ENCODE measurements at regions not wholly inside any gene's neighbourhood (a gene's known extent, or its start where the extent isn't known, plus 50 kb on each side); places are given as distances from the start of the nearest gene placed in this dataset.
A peak's percentile ranks its signal among the peaks of the same experiment; 100 is the strongest.

DNA sequence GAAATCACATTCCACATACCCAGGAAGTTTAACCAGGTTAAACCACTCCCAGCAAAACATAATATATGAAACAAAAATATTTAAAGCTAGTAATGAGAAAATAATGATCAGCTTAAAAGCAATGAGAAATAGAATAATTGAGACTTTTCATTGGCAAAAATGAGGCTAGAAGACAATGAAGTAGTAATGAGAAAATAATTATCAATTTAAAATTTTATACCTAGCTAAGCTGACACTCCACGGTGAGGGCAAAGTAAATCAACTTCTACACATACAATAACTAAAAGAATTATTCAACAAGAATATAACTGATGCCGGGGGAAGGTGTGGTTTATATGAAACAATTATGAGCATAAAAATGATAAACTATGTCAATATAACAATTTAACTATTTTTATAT is 82.2 kb upstream of the TES start:
- Mint-ChIP-seq H3K27ac (no peak overlapping the region), H3K27me3 (no peaks in the 10 kb centered on the region)
- ATAC-seq = no peak

DNA sequence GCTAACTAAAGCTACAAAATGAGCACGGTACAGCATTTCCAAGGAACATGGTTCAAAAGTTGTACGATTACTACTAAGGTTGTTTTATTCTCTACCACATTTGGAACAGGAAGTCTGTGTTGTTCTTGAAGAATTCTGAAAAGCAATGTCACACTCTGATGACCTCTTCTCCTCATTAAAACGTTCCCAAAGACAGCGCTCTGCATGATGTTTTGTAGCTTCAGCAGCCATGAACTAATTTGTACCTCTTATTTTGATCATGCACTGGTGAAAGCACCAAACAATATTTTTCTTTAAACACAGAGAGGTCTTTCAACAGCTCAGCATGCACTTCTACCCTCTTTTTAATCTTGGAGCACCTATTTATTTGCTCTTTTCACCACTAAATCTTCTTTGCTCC is 75.0 kb upstream of the TES start:
- DNase-seq = no peak
- no peaks in the 10 kb centered on the region for H3K9me3 Mint-ChIP-seq
- no peak overlapping the region for H3K27ac Mint-ChIP-seq
- H3K4me3 Mint-ChIP-seq = no peak overlapping the region
- H3K27me3 Mint-ChIP-seq = peaks cover 1% of the 10 kb centered on the region
- no peaks in the 10 kb centered on the region for H3K36me3 Mint-ChIP-seq (ENCODE audit: low read depth)
- ATAC-seq = no peak
- H3K4me1 Mint-ChIP-seq = no peaks in the 10 kb centered on the region

More for the DNA sequence above, 82.2 kb upstream of the TES start:
- no peaks in the 10 kb centered on the region for H3K36me3 Mint-ChIP-seq (ENCODE audit: low read depth)
- H3K4me1 Mint-ChIP-seq = no peaks in the 10 kb centered on the region
- H3K4me3 Mint-ChIP-seq = no peak overlapping the region
- no peak for DNase-seq
- H3K9me3 Mint-ChIP-seq = peaks cover 17% of the 10 kb centered on the region

DNA sequence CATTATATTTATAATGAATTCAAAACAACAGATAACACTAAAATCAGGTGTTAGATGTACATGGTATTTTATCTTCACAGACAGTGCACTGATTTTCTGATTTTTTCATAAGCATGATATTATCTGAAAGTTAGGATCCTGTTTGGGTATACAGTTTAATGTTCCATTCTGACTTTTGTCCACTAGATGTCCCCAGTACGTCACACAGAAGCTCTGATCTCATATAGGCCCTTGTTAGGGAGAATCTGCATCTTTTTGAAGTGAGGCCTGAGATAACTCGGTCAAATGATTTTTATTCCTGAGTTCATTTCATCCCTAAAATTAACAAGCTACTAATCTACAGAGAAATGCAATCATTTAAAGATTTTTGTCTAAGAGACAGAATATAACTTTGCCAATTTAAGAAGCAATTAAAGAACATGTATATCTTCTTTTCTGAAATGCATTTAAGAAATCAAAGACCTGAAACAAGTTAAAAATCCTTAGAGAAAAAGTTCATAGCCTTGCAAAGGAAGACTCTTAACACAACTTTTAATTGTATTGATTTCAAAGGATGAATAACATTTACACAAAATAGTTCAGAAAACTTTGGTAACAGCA is 72.0 kb upstream of the TES start:
- no peak for DNase-seq
- Mint-ChIP-seq H3K4me3 (no peak overlapping the region), H3K4me1 (peaks cover 11% of the 10 kb centered on the region), H3K27ac (no peak overlapping the region), H3K27me3 (peaks cover 1% of the 10 kb centered on the region), H3K9me3 (no peaks in the 10 kb centered on the region), H3K36me3 (ENCODE audit: low read depth) (no peaks in the 10 kb centered on the region)
- ATAC-seq = peak; percentile 78

DNA sequence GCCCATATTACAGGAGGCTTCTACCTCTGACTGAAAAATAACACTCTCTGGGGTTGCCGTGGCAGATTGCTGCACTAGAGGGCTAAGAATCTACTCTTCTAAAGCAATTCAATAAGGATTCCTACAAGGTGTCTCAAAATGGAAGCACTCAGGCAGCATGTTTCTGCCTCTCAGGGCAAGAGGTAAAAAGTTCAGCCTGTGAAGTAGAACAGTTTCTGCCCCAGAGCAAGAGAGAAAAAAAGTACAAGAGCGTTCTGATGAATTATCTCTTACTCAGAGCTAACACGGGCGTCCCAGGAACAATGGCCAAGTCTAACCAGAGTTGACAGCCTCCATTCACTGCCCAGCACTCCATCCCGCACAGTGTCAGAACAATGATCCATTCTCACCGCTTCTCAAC is 71.3 kb upstream of the TES start:
- ATAC-seq = no peak

DNA sequence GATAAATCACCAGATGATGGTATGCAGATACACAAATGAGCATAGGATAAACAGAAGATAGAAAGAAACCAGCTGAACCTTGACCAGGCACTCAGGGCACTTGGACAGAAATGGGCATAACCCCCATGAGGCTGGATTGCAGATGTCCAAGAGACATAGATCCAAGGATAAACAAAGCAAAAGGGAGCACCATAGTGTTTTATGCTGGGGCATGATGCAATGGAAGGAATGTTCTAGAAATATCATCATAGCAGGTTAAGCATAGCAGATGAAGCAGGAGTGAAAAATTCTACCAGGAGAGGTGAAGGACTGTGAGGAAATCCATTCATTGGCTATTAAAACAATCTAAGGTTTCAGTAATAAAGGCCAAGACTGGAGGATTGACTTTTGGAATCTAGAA is 70.5 kb upstream of the TES start:
- H3K4me3 Mint-ChIP-seq = no peak overlapping the region
- peaks cover 1% of the 10 kb centered on the region for H3K27me3 Mint-ChIP-seq
- no peak overlapping the region for H3K27ac Mint-ChIP-seq
- peaks cover 11% of the 10 kb centered on the region for H3K4me1 Mint-ChIP-seq
- H3K9me3 Mint-ChIP-seq = no peaks in the 10 kb centered on the region
- DNase-seq (no peak), ATAC-seq (no peak)
- no peaks in the 10 kb centered on the region for H3K36me3 Mint-ChIP-seq (ENCODE audit: low read depth)

More for the DNA sequence above, 71.3 kb upstream of the TES start:
- Mint-ChIP-seq H3K27me3 (peaks cover 1% of the 10 kb centered on the region), H3K27ac (no peak overlapping the region), H3K4me1 (peaks cover 11% of the 10 kb centered on the region), H3K4me3 (no peak overlapping the region), H3K36me3 (ENCODE audit: low read depth) (no peaks in the 10 kb centered on the region), H3K9me3 (no peaks in the 10 kb centered on the region)
- DNase-seq = no peak

DNA sequence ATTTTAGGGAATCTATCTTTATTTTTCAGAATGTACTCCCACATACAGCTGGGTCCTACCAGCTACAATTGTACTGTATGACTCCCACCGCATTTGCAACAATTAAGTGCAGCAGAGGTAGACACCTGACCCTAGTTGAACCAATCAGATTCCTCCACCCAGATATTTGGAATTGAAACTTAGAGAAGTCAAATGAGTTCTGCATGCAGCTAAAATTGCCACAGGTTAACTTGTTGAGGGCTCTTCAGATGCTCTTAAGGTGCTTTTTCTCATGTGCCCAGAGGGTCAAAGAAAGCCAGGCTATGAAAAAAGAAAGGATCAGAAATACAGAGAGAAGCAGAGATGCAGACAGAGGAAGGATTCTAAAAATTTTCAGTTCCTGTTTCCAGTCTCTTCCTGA is 68.0 kb upstream of the TES start:
- Mint-ChIP-seq H3K4me3 (no peak overlapping the region), H3K27me3 (no peaks in the 10 kb centered on the region), H3K27ac (no peak overlapping the region), H3K9me3 (no peaks in the 10 kb centered on the region), H3K4me1 (peaks cover 25% of the 10 kb centered on the region), H3K36me3 (ENCODE audit: low read depth) (no peaks in the 10 kb centered on the region)
- ATAC-seq = no peak
- no peak for DNase-seq

DNA sequence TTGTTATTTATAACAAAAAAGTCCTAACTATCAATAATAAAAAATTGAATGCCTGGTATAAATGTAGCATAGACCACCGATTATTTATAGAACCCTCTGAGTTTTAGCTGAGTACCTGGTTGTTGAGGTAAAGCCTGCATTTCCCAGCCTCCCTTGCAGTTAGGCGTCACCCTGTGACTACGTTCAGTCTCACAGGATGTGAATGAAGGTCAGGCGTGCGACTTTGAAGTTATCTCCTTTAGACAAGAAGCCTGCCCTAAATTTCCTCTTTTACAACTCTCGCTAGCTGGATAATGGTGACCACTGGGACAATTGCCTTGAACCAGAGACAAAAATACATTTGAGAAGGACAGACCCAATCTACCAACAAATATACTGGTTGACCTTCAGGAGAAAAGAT is 67.5 kb upstream of the TES start:
- ATAC-seq (no peak), DNase-seq (no peak)
- no peaks in the 10 kb centered on the region for H3K27me3 Mint-ChIP-seq
- no peaks in the 10 kb centered on the region for H3K36me3 Mint-ChIP-seq (ENCODE audit: low read depth)
- no peaks in the 10 kb centered on the region for H3K9me3 Mint-ChIP-seq
- H3K27ac Mint-ChIP-seq = peak overlapping the region; percentile 52
- H3K4me1 Mint-ChIP-seq = peaks cover 27% of the 10 kb centered on the region
- H3K4me3 Mint-ChIP-seq = no peak overlapping the region

DNA sequence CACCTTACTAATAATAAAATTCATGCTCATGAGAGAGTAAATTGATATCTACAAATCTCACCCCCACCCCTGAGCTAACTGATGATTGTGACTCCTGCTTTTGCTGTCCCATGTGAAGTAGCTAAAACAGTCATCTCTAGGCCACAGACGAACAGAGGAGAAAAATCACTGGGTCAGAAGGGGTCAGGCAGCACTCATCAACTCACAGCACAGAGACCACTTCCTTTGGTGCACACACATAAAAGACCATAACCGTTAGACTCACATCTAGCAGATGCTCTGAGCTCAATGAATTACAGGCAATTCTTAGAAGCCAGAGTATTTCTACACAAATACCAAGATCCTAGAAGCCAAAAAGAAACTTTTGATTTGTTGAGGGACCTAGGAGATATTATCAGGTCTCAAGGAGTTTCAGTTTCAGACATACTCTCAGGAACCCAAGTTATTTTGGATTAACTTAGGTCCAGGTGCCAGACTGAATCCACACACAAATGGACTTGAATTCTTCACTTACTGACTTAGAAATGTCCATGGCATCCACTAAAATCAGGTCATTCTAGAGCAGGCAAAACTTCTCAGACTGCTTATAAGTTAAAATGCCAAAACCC is 65.0 kb upstream of the TES start:
- Mint-ChIP-seq H3K27ac (peak overlapping the region; percentile 47), H3K4me1 (peaks cover 27% of the 10 kb centered on the region), H3K36me3 (ENCODE audit: low read depth) (no peaks in the 10 kb centered on the region), H3K27me3 (no peaks in the 10 kb centered on the region), H3K4me3 (peak overlapping the region; percentile 18), H3K9me3 (no peaks in the 10 kb centered on the region)
- DNase-seq = no peak
- peak; percentile 90 for ATAC-seq

DNA sequence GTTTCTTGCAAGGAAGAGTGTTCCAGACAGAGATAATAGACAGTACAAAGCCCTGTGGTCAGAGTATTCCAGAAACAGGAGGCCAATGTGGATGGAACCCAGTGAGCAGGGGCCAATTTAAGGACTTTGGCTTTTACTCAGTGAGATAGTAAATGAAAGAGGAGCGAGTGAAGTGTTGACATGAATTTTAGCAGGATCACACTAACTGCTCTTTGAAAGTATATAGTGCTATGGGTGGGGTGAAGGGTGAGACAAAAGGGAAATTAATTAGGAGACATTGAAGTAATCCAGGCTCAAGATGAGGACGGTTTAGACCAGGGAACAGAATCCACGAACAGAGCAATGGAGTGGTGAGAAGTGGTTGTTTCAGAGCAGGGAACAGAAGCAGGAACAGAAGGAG is 62.2 kb upstream of the TES start:
- no peak for DNase-seq
- no peak overlapping the region for H3K27ac Mint-ChIP-seq
- no peaks in the 10 kb centered on the region for H3K9me3 Mint-ChIP-seq
- H3K4me3 Mint-ChIP-seq = no peak overlapping the region
- no peaks in the 10 kb centered on the region for H3K27me3 Mint-ChIP-seq
- no peaks in the 10 kb centered on the region for H3K36me3 Mint-ChIP-seq (ENCODE audit: low read depth)
- ATAC-seq = no peak
- peaks cover 19% of the 10 kb centered on the region for H3K4me1 Mint-ChIP-seq

DNA sequence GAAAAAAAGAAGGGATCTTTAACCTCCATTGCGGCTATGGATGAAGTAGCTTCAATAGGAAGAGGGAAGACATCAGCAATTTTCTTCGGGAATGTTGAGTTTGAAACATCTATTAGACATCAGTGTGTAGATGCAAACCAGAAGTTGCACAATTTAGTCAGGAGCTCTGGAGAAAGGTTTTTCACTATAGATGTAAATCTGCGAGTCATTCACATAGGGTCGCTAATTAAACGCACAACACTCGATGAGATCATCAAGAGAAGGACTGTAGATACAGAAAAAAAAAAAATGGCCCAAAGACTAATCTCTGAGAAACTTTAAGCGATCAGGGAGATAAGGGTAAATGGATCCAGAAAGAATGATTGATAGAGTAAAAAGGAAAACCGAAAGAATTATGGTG is 61.7 kb upstream of the TES start:
- H3K36me3 Mint-ChIP-seq (ENCODE audit: low read depth) = no peaks in the 10 kb centered on the region
- DNase-seq (no peak), ATAC-seq (no peak)
- H3K4me3 Mint-ChIP-seq = no peak overlapping the region
- H3K9me3 Mint-ChIP-seq = no peaks in the 10 kb centered on the region
- H3K4me1 Mint-ChIP-seq = peaks cover 18% of the 10 kb centered on the region
- H3K27ac Mint-ChIP-seq = no peak overlapping the region
- no peaks in the 10 kb centered on the region for H3K27me3 Mint-ChIP-seq

DNA sequence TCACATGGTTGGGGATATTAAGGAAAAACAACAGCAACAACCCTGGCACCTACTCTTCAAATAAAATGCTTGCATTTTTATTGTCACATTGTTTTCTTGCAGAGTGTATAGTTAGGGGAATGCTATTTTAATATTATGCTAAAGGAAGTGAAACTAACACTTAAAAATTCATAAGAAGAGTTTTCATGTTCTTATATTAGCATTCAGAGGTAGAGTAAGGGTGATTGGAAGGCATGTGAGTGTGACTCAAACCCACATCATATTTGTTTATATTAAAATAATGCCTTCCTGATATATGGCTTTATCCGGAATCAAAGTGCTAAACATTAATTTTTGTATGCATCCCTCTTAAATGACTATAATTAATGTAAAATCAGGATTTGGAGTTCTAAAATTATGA is 59.8 kb upstream of the TES start:
- H3K4me3 Mint-ChIP-seq = no peak overlapping the region
- H3K27me3 Mint-ChIP-seq = no peaks in the 10 kb centered on the region
- ATAC-seq (no peak), DNase-seq (no peak)
- H3K36me3 Mint-ChIP-seq (ENCODE audit: low read depth) = no peaks in the 10 kb centered on the region
- no peaks in the 10 kb centered on the region for H3K9me3 Mint-ChIP-seq
- peaks cover 11% of the 10 kb centered on the region for H3K4me1 Mint-ChIP-seq
- no peak overlapping the region for H3K27ac Mint-ChIP-seq

DNA sequence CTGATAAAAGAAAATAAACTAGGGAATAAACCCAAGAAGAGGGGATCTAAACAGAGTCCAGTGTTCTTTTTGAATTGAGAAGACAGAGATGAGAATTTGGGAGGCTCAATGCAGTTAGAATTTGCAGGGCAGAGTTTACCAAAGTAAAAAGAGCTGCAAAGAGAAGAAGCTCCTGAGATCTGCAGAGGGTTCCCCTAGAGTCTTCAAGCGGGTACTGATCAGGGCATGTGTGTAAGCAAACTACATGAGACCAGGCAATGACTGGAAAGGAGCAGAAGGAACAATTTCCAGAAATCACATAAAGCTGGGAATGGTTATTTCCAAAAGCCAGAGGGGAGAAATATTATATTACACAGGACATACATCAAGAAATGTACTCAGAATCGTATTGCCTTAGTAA is 58.1 kb upstream of the TES start:
- ATAC-seq = no peak

DNA sequence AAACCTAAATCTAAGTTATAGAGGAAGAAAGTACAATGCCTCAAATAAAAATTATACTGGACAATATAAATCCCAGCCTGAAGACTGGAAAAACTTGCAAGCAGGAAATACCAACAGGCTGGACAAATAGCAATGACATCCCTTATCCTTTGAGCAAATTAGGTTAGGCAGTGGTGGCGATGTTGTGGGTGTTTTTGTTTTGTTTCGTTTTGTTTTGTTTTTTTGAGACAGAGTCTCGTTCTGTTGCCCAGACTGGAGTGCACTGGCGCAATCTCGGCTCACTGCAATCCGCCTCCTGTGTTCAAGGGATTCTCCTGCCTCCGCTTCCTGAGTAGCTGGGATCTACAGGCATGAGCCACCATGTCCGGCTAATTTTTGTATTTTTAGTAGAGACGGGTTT is 57.3 kb upstream of the TES start:
- Mint-ChIP-seq H3K27ac (no peak overlapping the region), H3K27me3 (peaks cover 2% of the 10 kb centered on the region), H3K4me3 (no peak overlapping the region), H3K9me3 (no peaks in the 10 kb centered on the region), H3K36me3 (ENCODE audit: low read depth) (no peaks in the 10 kb centered on the region), H3K4me1 (peaks cover 2% of the 10 kb centered on the region)
- no peak for DNase-seq
- no peak for ATAC-seq

More for the DNA sequence above, 58.1 kb upstream of the TES start:
- peaks cover 4% of the 10 kb centered on the region for H3K4me1 Mint-ChIP-seq
- no peaks in the 10 kb centered on the region for H3K9me3 Mint-ChIP-seq
- no peaks in the 10 kb centered on the region for H3K27me3 Mint-ChIP-seq
- no peaks in the 10 kb centered on the region for H3K36me3 Mint-ChIP-seq (ENCODE audit: low read depth)
- H3K27ac Mint-ChIP-seq = no peak overlapping the region
- no peak overlapping the region for H3K4me3 Mint-ChIP-seq
- no peak for DNase-seq

DNA sequence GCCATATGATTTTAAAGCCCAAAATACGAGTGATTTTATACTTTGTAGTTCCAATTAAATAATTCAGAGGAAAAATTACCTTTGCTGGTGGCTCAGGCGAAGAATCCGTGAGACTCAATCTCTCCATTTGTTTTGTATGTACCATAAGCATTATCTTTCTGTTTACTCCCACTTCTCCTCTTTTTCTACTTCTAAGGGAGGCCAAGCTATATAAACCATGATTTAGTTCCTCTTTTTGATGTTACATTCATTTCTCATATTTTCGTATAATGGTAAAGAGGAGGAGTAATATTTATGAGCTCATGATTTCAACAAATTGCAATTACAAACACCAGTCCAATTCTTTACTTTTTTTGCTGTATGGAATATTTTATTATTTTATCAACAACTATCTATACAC is 50.6 kb upstream of the TES start:
- DNase-seq (no peak), ATAC-seq (no peak)
- Mint-ChIP-seq H3K9me3 (no peaks in the 10 kb centered on the region), H3K27me3 (peaks cover 4% of the 10 kb centered on the region), H3K4me3 (no peak overlapping the region), H3K27ac (no peak overlapping the region), H3K36me3 (ENCODE audit: low read depth) (no peaks in the 10 kb centered on the region), H3K4me1 (peaks cover 4% of the 10 kb centered on the region)
